ENCODE measurements at regions not wholly inside any gene's neighbourhood (a gene's known extent, or its start where the extent isn't known, plus 50 kb on each side); places are given as distances from the start of the nearest gene placed in this dataset.
A peak's percentile ranks its signal among the peaks of the same experiment; 100 is the strongest.
"Not testable (repeated sequence)": the region's sequence is repeated elsewhere in the genome, so short reads cannot be mapped to it uniquely, and the experiment has no call there.

- no peak for TF ChIP-seq MYC (IDR thresholded peaks at IDR 0.05; ENCODE audit: low read depth, low read length)
- TF ChIP-seq, protein P1, sequence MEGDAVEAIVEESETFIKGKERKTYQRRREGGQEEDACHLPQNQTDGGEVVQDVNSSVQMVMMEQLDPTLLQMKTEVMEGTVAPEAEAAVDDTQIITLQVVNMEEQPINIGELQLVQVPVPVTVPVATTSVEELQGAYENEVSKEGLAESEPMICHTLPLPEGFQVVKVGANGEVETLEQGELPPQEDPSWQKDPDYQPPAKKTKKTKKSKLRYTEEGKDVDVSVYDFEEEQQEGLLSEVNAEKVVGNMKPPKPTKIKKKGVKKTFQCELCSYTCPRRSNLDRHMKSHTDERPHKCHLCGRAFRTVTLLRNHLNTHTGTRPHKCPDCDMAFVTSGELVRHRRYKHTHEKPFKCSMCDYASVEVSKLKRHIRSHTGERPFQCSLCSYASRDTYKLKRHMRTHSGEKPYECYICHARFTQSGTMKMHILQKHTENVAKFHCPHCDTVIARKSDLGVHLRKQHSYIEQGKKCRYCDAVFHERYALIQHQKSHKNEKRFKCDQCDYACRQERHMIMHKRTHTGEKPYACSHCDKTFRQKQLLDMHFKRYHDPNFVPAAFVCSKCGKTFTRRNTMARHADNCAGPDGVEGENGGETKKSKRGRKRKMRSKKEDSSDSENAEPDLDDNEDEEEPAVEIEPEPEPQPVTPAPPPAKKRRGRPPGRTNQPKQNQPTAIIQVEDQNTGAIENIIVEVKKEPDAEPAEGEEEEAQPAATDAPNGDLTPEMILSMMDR (IDR thresholded peaks at IDR 0.05; ENCODE audit: low read depth, low read length), result peak; percentile 51
- H3K4me3 ChIP-seq (ENCODE audit: low read depth, low read length), result no peak overlapping the region
- peak; percentile 4 for DNase-seq (ENCODE audit: low read depth)
Observed at GRCh38 chr19:27966390-27966816, 1246.5 kb downstream of the UQCRFS1 start.

GRCh38 chr19:27964185-27964584 is 1248.8 kb downstream of the UQCRFS1 start:
- TF ChIP-seq MYC (IDR thresholded peaks at IDR 0.05; ENCODE audit: low read depth, low read length) (no peak), POLR2A (IDR thresholded peaks at IDR 0.05; ENCODE audit: extremely low read depth, insufficient read length) (no peak), MAX (IDR thresholded peaks at IDR 0.05; ENCODE audit: low read depth, low read length) (no peak)
- TF ChIP-seq, protein P1 (IDR thresholded peaks at IDR 0.05; ENCODE audit: low read depth, low read length), result no peak
- no peak overlapping the region for H3K4me3 ChIP-seq (ENCODE audit: low read depth, low read length)
- DNase-seq (ENCODE audit: low read depth), result no peak

GRCh38 chr19:27962264-27962663 is 1250.7 kb downstream of the UQCRFS1 start:
- no peak overlapping the region for H3K4me3 ChIP-seq (ENCODE audit: low read depth, low read length)
- TF ChIP-seq, protein P1 (IDR thresholded peaks at IDR 0.05; ENCODE audit: low read depth, low read length), result no peak
- TF ChIP-seq POLR2A (IDR thresholded peaks at IDR 0.05; ENCODE audit: extremely low read depth, insufficient read length) (no peak), MAX (IDR thresholded peaks at IDR 0.05; ENCODE audit: low read depth, low read length) (no peak), MYC (IDR thresholded peaks at IDR 0.05; ENCODE audit: low read depth, low read length) (no peak)
- DNase-seq (ENCODE audit: low read depth), result no peak

- no peak for DNase-seq (ENCODE audit: low read depth)
- no peak overlapping the region for H3K4me3 ChIP-seq (ENCODE audit: low read depth, low read length)
- TF ChIP-seq MYC (IDR thresholded peaks at IDR 0.05; ENCODE audit: low read depth, low read length), result no peak
- TF ChIP-seq MAX (IDR thresholded peaks at IDR 0.05; ENCODE audit: low read depth, low read length), result no peak
Observed at GRCh38 chr19:27955485-27956480, 1257.2 kb downstream of the UQCRFS1 start.

- H3K4me3 ChIP-seq (ENCODE audit: low read depth, low read length); DNase-seq (ENCODE audit: low read depth): not testable (repeated sequence)
Observed at GRCh38 chr19:27942607-27943006, 1270.3 kb downstream of the UQCRFS1 start.

DNA sequence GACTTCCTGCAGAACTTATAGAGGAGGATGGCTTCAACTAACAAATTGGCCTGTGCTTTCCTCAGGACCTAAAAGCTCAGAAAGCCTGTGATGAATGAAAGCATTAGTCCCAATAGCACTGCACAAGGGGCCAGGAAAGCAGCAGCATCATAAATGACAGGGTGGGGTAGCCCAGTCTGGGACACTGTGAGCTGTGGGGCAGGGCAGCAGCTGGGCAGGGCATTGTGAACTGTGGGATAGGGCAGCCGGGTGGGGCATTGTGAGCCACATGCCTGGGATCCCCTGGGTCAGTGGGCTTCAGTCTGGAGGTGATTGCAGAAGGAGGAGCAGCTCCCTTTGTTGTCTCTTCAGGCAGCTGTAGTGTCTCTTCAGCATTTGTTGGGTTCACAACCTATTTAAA is 1276.8 kb downstream of the UQCRFS1 start:
- TF ChIP-seq MYC (IDR thresholded peaks at IDR 0.05; ENCODE audit: low read depth, low read length) (no peak), MAX (IDR thresholded peaks at IDR 0.05; ENCODE audit: low read depth, low read length) (no peak), POLR2A (IDR thresholded peaks at IDR 0.05; ENCODE audit: extremely low read depth, insufficient read length) (no peak)
- TF ChIP-seq, protein P1 (IDR thresholded peaks at IDR 0.05; ENCODE audit: low read depth, low read length), result no peak
- H3K4me3 ChIP-seq (ENCODE audit: low read depth, low read length), result no peak overlapping the region
- DNase-seq (ENCODE audit: low read depth), result no peak

GRCh38 chr19:27935669-27936068 is 1277.3 kb downstream of the UQCRFS1 start:
- no peak overlapping the region for H3K4me3 ChIP-seq (ENCODE audit: low read depth, low read length)
- DNase-seq (ENCODE audit: low read depth), result peak; percentile 10
- TF ChIP-seq MAX (IDR thresholded peaks at IDR 0.05; ENCODE audit: low read depth, low read length) (no peak), MYC (IDR thresholded peaks at IDR 0.05; ENCODE audit: low read depth, low read length) (no peak), POLR2A (IDR thresholded peaks at IDR 0.05; ENCODE audit: extremely low read depth, insufficient read length) (no peak)
- TF ChIP-seq, protein P1 (IDR thresholded peaks at IDR 0.05; ENCODE audit: low read depth, low read length), result no peak
